Stimulated activated CD4-positive, alpha-beta T cell treated with anti-CD3 and anti-CD28 coated beads, Interleukin-15, amount 100 ng/mL, for 48 hours (primary cell): ENCODE measurements at regions not wholly inside any gene's neighbourhood (a gene's known extent, or its start where the extent isn't known, plus 50 kb on each side); places are given as distances from the start of the nearest gene placed in this dataset.

Experiments
- DNase-seq, 2 donors: peaks; one replicate each; pipeline ENCODE4 v3.0.0-alpha.2; 2020; ENCODE audit warnings: low read depth in 2 of 2

DNA sequence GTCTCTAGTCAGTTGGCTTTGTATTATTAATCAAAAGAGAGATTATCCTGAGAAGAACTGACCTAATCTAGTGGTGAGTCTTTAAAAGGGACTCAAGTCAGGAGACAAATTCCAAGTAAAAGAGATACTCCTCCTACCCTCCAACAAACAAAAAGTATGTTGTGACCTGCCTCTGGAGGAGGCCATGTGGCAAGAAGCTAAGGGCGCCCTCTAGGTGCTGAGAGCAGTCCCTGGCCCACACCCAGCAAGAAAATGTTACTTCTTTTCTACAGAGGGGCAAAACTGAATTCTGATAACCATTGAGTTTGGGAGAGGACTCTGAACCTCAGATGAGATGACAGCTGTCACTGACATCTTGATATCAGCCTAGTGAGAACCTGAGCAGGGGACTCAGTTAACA, 953.6 kb upstream of the AGA start:
- no peak for DNase-seq

DNA sequence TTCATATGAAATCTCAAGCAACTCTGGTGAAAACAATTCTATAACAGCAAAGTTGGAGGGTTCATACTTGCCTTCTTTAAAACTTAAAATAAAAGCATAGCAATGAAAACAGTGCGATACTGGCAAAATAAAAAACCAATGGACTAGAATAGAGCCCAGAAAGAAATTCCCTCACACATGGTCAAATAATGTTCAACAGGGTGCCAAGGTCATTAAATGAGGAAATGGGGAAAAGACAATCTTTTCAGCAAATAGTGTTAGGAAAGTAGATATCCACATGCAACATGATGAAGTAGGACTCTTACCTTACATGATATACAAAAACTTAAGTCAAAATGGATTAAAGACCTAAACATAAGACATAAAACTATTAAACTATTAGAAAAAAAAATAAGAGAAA, 970.2 kb upstream of the AGA start:
- no peak for DNase-seq

DNA sequence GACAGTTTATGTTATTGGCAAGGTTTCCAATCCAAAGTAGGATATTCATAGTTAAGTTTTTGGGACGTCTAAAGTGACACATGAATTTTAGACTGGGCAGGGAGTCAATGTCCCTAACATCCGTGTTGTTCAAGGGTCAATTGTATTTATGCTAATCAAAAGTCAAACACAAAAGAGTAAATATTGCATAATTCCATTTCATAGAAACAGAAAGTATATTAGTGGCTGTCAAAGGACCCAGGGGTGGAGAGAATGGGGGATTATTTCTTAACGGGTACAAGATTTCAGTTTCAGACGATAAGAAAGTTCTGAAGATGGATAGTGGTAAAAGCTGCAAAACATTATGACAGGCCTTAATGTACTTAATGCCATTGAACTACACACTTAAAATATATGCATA, 971.8 kb upstream of the AGA start:
- DNase-seq, result no peak

DNA sequence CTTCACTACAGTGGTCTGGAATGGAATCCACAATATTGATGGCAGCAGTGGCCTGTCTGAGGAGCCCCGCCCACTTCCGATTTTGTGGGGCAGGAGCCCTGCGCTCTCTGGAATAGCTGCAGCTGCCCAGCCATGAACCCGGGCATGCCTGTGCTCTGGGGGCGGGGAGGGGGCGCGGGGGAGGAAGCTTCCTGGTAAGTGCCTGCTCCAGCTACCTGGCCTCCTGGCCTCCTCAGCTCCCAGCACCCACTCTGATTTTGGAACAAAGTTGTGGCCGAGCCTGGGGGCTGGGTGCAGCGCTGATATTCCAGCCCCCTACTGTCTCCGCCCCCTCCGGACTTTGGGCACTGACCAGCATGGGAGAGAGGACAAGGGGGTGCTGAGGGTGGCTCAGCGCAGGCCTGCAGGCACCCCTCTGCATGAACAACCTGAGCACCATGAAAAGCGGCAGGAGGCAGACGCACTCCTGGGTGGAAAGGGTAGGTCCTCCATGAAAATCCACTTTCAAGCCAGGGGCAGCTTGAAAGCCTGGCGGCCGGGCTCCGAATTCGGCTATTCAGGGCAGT, 972.7 kb upstream of the AGA start:
- DNase-seq, result no peak

DNA sequence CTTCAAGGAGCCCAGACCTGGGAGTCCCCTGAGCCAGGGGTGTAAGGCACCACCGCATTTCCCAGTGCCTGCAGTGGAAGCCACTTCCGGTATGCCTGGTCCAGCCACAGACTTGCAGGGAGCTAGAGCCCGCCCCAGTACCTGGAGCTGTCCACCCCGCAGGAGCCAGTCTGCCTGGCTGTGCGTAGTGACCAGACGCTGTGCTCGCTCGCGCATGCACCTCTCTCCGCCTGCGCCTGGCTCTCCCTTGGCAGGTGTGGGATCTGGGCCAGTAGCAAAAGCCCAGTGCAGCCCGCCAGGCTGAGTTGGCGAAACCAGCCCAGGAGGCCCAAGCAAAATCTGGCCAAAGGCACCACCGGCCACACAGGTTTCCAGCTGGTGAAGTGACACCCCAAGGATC, 973.7 kb upstream of the AGA start:
- DNase-seq, result no peak

DNA sequence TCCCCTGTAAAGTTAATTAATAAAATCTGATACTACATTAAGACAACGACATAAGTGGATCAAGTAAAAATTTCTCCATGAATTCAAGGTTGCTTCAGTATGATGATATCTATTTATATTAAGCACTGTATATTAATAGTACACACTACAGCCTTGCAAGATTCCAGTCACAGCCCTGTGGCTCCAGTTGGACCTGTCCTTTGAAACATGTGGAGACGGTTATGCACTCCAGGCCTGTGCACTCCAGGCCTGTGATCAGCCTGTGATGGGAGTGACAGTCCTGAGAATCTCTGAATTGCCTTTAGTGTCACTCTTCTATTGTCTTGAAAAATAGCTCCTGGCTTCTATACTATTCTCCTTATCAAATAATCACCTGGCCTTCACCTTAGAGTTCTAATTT, 981.1 kb upstream of the AGA start:
- DNase-seq, result no peak

DNA sequence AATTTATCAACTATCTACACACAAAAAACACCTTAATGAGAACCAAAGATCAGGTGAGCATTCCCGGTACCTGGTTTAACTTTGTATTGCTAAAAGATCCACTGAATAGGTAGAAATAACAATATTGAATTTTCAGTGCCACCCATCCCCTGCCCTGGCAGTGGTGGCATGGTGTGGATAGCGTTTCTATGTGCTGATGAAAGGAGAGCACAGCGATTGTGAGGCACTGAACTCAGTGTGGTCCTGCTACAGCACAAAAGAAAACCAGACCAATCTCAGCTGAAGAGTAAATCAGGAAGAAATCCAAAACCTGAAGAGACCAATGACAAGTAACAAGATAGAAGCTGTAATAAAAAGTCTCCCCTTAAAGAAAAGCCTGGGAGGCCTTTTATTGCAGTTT, 984.6 kb upstream of the AGA start:
- DNase-seq, result no peak

DNA sequence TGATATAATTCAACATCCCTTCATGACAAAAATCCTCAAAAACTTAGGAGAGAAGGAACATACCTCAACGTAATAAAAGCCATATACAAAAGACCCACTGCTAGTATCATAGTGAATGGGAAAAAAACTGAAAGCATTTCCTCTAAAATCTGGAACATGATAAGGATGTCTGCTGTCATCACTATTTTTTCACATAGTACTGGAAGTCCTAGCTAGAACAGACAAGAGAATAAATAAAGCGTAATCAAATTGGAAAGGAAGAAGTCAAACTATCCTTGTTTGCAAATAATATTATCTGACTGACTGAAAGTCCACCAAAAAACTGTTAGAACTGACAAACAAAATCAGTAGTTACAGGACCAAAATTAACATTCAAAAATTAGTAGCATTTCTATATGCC, 985.4 kb upstream of the AGA start:
- no peak for DNase-seq

DNA sequence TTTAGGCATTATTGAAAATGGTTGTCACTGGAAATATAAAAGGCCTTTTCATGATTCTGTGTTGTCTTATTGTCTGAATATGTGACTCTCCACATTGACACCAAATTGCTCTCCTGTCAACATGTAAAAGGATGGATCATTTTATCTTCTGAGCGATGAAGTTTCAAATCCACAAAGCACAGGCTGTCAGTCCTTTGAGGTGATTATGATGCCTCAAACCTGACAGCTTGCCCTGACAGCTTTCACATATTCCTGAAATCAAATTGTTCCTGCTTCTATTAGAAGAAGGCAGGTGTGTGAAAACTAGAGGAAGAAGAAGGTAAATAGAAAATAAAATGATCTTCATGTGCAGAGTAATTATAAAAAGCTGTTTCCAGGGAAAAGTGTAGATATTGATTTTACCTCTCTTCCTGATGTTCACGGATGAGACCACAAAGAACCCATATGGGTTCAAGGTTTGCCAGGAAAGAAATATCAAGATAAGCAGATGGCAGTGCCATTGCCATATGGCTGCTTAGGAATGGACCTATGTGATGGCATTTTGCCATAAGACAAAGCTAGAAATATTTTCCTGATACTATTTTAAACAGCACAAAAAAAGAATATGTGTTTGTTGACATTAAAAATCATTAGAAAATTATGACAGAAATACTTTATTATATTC, 1006.3 kb upstream of the AGA start:
- DNase-seq, result no peak

DNA sequence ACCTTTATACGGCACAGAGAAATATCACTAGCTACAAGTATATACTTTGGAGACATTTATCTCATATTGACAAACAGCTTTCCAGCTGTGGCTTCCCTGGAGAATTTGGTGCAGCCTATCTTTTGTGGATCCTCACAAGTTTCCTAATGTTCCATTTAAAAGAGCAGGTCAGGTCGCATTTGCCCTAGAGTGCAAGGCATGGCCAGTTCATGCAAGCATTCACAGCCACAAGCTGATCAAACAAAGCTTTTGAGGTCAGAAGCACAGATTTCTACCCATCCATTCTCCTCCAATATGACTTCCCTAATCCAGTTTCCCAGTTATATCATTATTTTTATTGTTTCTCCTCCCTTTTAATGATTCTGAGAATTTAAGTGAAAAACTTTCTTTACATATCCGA, 1008.4 kb upstream of the AGA start:
- DNase-seq, result no peak

DNA sequence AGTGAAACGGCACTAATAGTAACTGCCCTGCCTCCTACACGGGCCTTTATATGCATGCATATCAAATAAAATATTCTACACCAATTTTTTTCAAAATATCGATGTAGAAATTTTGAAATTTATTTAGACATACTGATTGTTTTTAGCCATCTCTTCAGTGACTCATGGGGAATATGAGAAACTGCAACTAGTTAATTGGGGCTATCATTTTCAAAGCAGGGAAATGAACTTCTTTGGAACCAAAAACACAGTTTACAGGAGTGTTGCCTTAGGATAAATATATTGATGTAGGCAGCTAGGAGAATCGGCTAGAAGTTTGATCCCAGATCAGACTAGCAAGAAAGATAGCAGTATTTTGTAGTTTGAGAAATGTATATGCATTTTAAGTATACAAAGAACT, 1010.8 kb upstream of the AGA start:
- DNase-seq, result no peak

DNA sequence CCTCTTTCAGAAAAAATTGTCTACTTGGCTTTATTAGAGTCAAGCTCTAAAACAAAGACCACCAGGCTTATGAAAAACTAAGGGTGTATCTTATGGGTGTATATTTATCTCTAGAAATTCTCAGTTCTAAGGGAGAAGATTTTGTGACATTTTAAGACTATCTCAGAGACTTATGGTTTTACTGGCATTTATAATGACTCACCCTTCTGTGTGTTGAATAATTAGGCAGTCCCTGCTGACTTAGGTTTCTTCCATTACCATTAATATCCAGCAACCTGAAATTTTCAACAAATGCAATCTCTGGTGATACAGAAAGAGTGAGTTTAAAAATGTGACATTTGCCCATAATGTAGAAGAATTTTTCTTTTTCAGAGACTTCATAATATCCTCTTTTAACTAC, 1015.0 kb upstream of the AGA start:
- no peak for DNase-seq

DNA sequence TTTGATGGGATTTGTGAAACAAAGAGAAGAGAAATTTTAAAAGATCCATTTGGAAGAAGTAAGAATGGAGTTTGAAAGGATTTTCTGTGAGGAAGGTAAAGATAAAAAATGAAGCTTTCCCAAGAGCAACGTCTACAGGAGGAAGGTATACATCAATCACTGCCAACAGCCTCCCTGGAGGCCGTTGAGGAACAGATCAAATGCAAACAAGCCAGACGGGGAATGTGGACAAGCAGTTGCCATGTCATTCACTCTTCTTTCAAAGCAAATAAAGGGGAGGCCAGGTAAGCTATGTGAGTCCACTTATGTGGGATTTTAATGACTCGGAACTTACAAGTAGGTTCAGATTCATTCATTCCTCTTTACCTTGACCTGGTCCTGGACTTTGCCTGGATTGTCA, 1020.5 kb upstream of the AGA start:
- DNase-seq, result no peak

DNA sequence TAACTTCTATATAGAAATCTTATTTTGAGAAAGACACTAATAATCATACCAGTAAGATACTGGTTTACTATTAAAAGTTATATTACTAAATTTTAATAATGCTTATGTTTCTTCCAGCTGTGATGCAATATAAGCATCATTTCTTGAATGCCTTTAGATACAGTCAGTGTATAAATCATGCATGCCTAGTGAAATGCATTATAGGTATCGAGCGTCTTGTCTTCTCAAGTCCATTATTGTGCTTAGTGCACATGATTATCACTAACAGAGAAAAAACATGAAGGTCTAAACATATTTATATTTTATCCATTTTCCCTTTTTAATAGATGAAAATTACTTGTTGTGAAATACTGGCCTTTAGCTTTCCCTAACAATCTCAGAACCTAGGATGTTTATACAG, 1021.5 kb upstream of the AGA start:
- DNase-seq, result no peak

DNA sequence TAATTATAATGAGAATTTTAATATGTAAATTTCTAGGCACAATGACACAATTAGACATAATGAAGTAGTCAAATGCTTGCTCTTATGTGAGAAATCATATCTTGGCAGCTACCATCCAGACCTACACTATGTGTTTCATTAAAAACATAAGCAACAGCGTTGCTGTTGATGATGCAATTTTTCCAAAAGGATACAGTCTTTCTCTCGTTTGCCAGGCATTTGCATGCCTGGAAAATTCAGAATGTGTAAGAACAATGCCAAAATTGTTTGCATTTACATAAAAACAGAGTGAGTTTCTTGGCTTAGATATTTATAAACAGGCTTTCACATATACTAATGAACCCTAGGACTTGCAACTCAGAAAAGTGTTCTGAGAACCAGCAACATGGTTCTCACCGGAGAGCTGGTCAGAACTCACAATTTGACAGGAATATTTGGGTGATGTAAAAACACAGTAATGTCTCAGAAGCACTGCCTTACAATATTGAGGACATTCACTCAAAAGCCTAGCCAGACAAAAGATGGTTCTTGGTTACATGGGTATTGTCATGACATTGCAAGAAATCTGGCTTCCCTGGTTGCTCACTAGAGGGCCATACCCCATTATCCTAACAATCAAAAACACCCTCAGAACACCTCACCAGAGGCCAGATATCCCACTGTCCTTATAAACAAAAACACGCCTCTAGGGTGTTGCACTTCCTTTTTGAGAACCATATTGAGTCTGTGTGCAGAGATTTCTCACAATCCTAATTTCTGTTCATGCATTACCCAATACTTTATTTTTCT, 1029.0 kb upstream of the AGA start:
- no peak for DNase-seq

DNA sequence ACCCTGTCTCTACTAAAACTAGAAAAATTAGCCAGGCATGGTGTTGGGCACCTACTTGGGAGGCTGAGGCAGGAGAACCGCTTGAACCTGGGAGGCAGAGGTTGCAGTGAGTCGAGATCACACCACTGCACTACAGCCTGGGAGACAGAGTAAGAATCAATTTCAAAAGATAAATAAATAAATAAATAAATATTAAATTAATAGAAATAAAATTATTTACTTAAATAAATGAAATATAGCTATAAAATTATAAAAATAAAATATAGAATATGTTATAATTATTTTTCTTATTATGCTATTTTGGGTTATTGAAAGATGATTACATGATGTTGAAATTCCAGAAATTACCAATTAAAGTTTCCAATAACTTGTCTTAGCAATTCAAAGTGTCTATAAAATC, 1029.8 kb upstream of the AGA start:
- no peak for DNase-seq

DNA sequence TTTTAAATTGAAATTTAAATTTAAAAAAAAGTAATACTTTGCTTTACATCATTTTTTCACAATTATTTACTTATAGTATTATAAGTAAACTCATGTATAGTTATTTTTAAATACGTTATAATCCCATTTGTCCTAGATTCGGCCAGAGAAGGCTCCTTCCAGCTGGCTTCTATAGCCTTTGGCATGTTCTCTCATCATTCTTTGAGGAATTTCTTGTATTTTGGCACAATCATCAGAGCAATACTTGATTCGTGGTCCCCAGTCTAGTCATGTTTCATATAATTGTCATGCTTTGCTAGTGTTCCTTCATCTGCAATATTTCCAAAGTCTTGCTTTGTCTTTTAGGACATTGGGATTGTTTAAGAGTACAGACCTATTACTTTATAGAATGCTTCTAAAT, 1037.9 kb upstream of the AGA start:
- no peak for DNase-seq

DNA sequence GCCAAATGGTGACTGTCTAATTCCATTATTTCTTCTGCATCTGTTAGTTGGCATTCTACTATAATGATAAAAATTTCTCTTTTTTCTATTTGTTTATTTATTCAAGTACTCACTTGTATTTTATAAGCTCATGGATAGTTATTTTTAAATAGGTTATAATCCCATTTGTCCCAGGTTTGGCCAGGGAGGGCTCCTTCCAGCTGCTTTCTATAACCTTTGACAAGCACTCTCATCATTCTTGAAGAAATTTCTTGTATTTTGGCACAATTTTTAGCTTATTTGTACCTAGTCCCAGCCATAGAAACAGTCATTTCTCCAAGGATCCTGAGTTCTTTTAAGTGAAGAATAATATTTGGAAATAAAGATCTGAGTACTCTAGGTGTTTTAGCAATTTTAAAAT, 1038.6 kb upstream of the AGA start:
- no peak for DNase-seq

DNA sequence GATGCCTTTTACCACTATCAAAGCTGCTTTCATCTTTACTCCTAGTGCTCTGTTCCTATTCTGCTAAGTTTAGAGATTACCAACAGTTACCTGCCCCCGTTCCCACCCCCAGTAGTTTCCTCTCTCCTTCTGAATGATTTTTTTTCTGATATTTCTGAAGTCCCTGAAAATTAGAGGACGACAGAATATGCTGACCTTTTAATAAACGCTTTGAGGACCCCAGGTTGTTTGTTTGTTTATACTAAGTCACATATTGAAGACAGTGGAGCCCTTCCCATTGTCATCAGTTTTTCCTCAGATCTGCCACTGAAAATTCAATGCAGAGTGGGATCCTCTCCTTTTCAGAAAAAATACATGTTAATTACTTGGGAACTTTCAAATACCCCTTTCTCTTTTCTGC, 1039.3 kb upstream of the AGA start:
- no peak for DNase-seq

DNA sequence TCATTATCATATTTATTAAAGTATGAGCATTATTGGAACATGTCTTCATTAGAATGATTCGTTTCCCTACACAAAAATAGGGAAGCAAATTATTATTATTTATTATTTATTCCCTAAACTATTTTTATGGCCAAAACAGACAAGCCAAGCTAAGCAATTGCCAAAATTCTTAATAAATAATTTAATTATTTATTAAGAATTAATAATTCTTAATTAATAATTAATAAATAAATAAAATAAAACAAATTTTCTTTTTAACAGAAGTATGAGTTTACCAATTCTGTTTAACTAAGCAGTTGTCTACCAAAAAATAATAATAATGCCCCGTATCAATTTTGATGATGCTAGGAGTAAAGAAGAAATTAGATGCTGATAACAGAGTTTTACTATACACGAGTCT, 1080.8 kb upstream of the AGA start:
- DNase-seq, result no peak

DNA sequence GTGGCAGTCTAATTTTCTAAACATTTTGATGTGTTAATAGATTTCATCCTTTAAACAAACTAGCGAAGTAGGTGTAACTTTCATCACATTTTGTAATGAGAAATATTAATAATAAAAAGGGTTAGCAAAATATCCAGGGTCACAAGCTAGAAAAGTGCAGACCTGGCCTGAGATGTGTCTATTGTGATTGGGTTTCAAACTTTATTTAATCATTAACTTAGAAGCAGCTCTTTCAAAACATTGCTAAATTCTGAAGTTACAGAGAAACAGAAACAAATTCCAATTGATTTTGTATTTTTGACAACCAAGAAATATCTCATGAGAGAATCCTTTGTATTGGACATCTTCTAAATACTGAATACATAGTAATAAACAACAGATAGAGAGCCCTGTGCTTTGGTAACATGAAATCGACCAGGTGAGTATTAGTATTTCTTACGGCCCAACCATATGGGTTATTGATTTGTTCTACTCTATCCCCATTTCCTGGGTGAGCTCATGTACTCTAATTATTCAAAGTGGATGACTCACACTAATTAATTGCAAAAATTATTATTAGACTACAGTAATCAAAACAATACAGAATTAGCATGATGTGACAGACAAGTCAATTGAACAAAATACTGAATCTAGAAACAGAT, 1093.8 kb upstream of the AGA start:
- no peak for DNase-seq

DNA sequence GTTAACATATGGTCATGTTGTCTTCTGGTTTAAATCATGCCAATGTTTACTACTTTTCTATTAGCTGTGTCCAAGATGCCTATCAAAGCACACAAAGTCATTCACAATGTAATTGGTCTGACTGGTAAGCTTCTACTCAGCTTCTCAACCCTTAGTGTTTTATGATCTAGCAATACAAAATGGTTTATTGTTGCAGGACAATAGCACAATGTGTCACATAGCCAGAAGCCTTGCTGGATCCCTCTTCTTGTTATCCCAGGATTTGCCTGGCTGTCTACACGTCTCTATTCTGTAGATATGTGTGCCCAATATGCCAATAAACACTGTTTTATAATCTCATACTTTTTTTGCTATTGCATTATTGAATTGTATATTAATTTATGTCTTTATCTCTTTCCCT, 1111.0 kb upstream of the AGA start:
- DNase-seq, result no peak

DNA sequence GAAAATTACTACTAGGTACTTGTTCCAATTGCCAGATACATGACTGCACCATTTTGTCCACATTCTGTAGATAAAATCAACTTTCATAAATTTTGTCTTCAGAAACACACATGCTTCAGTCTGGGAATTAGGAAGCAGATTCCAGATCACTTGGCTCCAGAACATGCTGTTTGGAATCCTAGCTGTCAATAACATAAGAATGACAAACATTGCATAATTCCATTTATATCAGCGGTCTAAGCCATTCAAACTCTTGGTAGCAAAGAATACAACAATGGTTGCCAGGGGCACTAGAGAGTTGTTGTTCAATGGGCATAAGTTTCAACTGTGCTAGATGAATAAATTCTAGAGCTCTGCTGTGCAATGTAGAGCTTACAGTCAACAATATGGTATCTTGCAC, 1112.1 kb upstream of the AGA start:
- DNase-seq, result no peak
